Activated naive CD8-positive, alpha-beta T cell treated with anti-CD3 and anti-CD28 coated beads, Interleukin-2, amount 50 U/mL, for 24 hours (primary cell): ENCODE measurements at regions not wholly inside any gene's neighbourhood (a gene's known extent, or its start where the extent isn't known, plus 50 kb on each side); places are given as distances from the start of the nearest gene placed in this dataset.

Source experiments
- ATAC-seq: fragments of 150-1000 bp; cut with Tn5 transposase; one replicate; pipeline ENCODE4 v1.10.0; 2021
- DNase-seq: peaks from one replicate; pipeline ENCODE4 v3.0.0; 2021
- H3K27ac Mint-ChIP-seq: one replicate; pipeline ENCODE4 v1.8.0; 2021; ENCODE audit warnings: mild to moderate bottlenecking, mixed read lengths
- H3K27me3 Mint-ChIP-seq: one replicate; pipeline ENCODE4 v1.8.0; 2021; ENCODE audit warnings: mixed read lengths
- H3K36me3 Mint-ChIP-seq: one replicate; pipeline ENCODE4 v1.8.0; 2021; ENCODE audit warnings: low read depth, mixed read lengths
- H3K4me1 Mint-ChIP-seq: one replicate; pipeline ENCODE4 v1.8.0; 2021; ENCODE audit warnings: mixed read lengths
- H3K4me3 Mint-ChIP-seq: one replicate; pipeline ENCODE4 v1.8.0; 2021; ENCODE audit warnings: mild to moderate bottlenecking, moderate library complexity, mixed read lengths
- H3K9me3 Mint-ChIP-seq: one replicate; pipeline ENCODE4 v1.8.0; 2021; ENCODE audit warnings: mixed read lengths

DNA sequence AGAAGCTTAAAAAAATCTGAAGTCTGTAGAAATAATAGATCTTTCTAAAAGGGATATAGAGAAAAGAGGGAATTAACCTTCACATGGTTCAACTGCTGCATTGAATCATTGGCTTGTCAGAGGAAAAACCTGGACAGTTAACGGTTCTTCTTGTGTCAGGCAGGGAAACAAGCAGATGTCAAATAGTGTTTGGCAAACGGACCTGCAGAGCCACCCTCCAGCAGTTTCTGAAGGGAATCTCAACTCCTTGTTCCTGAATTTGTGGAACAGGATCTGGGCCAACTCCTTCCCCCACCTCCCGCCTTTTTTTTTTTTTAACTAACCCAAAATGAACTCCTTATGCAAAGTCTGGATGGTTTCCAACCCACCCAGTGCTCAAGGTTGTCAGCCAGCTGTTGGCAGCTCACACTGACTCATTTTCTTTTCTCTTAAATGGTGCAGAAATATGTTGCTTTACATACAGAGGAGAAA is 187.3 kb downstream of the CAND1 start:
- Mint-ChIP-seq H3K36me3 (peaks cover 4% of the 10 kb centered on the region), H3K27me3 (peaks cover 23% of the 10 kb centered on the region), H3K9me3 (peaks cover 11% of the 10 kb centered on the region), H3K4me3 (no peak overlapping the region), H3K4me1 (peaks cover 22% of the 10 kb centered on the region), H3K27ac (no peak overlapping the region)
- no peak for DNase-seq
- no peak for ATAC-seq

DNA sequence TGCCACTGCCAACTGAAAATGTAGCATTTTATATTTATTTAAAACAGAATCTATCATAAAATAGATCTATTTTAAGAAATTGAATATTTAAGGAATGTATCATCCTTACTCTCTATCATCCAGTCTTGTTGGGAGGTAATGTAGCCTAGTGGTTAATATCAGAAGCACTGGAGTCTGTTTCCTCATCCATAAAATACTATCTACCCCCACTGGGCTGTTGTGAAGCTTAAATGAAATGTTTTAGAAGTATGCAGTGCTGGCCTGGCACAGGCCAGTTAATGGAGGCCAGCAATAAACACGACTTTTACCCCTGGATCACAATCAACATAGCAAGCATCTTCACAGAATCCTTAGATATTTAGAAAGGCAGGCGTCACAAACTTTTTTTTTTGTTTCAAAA is 188.0 kb downstream of the CAND1 start:
- peaks cover 15% of the 10 kb centered on the region for H3K4me1 Mint-ChIP-seq
- peaks cover 4% of the 10 kb centered on the region for H3K36me3 Mint-ChIP-seq
- ATAC-seq, result no peak
- no peak for DNase-seq
- no peak overlapping the region for H3K4me3 Mint-ChIP-seq
- peaks cover 23% of the 10 kb centered on the region for H3K27me3 Mint-ChIP-seq
- H3K9me3 Mint-ChIP-seq, result peaks cover 6% of the 10 kb centered on the region
- H3K27ac Mint-ChIP-seq, result no peak overlapping the region

DNA sequence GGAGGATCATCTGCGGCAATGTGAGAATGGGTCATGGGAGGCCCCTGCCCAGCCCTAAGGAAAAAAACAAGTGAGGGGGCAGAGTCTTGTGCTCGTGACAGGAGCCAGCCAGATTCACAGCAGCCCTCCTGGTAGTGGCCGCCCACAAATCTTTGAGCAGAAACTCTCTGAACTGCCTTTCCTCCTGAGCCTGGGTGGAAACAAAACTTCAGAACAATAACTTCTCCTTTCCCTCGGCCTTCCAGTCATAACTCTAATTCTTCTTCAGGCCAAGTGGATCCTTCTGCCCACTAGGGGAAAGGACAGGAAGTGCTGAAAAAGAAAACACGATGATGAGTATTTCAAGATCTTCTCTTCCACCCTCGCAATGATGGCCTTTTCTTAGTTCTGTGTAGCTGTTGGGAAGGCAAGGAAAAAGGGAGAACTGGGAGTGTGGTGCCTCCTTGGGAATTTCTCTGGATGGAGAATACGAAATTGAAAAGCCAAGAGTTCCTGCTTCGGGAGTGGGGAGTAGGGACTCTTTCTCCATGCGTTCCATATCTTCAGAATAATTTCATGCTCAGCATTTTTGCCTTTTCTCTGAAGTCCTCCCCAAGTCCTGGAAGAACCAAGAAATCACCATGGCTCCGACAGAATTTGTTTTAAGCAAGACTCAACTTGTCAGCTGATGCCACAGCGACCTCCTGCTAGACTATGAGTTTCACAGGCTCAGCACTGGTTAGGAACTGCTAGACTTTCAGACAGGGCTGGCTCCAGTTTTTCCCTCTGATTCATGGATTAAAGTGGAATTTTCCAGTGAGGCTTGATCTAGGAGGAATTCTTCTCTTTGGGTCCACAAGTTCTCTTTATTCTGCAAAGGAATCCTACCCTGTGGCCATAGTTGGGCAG is 188.9 kb downstream of the CAND1 start:
- Mint-ChIP-seq H3K4me3 (no peak overlapping the region), H3K4me1 (peaks cover 6% of the 10 kb centered on the region), H3K27me3 (peaks cover 23% of the 10 kb centered on the region), H3K9me3 (peaks cover 2% of the 10 kb centered on the region), H3K27ac (no peak overlapping the region), H3K36me3 (peaks cover 2% of the 10 kb centered on the region)
- DNase-seq, result no peak
- ATAC-seq, result no peak

DNA sequence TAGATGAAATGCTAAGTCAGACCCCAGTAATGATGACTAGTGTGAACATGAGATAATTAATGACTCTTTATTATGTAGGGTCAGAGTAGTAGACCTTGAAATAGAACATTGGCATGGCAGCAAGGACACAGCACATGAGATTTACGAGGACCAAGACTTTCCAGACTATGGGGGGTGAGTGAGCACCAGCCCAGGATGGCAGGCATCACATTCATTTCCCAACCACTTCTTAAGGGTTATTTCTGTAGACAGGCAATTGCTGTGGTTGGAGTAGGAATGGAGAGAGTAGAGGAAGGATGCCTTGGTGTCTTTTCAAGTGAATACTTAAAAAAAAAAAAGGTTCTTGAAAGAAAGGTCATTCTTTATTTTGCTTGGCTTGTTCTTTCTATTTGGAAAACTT is 189.4 kb upstream of the DYRK2 start:
- Mint-ChIP-seq H3K4me1 (no peaks in the 10 kb centered on the region), H3K27me3 (peaks cover 23% of the 10 kb centered on the region), H3K36me3 (no peaks in the 10 kb centered on the region), H3K27ac (no peak overlapping the region), H3K4me3 (no peak overlapping the region), H3K9me3 (no peaks in the 10 kb centered on the region)
- no peak for ATAC-seq
- DNase-seq, result no peak

DNA sequence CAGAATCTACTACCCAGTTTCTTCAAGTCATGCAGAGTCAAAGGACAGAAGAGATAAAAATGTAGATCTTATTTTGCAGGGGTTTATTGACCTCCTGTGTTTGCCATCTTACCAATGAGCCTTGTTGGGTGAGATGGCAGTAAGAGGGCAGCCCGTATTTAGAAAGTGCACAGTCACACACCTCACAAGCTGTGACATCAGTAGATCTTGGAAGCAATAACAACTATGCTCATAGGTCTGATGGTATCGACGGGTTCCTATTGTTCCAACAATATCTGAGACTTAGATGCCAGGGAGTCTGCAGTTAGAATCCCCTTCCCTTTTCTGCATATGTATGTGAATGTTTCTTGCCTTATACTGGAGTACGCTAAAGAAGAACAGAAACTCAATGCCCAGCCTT is 189.0 kb upstream of the DYRK2 start:
- Mint-ChIP-seq H3K27ac (no peak overlapping the region), H3K9me3 (no peaks in the 10 kb centered on the region), H3K36me3 (no peaks in the 10 kb centered on the region), H3K4me1 (no peaks in the 10 kb centered on the region), H3K4me3 (no peak overlapping the region), H3K27me3 (peaks cover 19% of the 10 kb centered on the region)
- no peak for DNase-seq
- no peak for ATAC-seq

DNA sequence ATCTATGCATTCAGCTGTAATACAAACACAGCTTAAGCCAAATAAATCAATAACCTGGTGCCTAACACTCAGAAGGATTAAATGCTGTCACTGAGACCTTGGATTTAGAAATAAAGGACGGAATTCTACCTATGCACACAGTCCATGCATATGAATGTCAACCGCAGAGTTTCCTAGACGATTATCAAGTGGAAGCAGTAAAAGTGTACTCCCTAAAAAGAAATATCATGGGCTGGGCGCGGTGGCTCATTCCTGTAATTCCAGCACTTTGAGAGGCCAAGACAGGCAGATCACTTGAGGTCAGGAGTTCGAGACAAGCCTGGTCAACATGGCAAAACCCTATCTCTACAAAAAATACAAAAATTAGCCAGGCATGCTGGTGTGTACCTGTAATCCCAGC is 188.2 kb upstream of the DYRK2 start:
- no peak overlapping the region for H3K27ac Mint-ChIP-seq
- H3K27me3 Mint-ChIP-seq, result peaks cover 17% of the 10 kb centered on the region
- ATAC-seq (no peak), DNase-seq (no peak)
- no peak overlapping the region for H3K4me3 Mint-ChIP-seq
- no peaks in the 10 kb centered on the region for H3K36me3 Mint-ChIP-seq
- no peaks in the 10 kb centered on the region for H3K9me3 Mint-ChIP-seq
- H3K4me1 Mint-ChIP-seq, result no peaks in the 10 kb centered on the region

DNA sequence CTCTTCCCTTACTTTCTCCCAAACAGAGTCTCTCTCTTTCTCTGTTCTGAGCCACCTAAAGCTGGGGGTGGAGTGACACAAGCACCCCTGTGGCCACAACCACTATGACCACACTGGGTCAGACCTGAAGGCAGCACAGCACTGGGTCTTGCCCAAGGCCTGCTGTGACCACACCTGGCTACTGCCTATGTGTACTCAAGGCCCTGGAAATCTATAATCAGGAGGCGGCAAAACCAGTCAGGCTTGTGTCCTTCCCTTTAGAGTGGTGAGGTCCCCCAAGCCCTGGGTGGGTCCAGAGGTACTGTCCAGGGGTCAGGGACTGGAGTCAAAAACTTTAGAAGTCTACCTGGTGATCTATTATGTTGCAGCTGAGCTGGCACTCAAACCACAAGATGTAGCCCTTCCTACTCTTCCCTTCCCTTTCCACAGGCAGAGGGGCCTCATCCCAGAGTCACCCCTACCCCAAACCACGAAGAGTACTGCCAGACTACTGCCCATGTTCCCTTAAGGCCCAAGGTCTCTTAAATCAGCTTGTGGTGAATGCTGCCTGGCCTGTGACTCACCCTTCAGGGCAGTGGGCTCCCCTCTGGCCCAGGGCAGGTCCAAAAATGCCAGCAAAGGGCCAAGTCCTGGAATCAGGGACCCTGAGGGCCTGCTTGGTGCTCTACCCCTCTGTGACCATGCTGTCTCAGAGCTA is 179.8 kb upstream of the DYRK2 start:
- peaks cover 3% of the 10 kb centered on the region for H3K4me1 Mint-ChIP-seq
- ATAC-seq, result no peak
- H3K36me3 Mint-ChIP-seq, result peaks cover 2% of the 10 kb centered on the region
- H3K27ac Mint-ChIP-seq, result no peak overlapping the region
- DNase-seq, result no peak
- H3K4me3 Mint-ChIP-seq, result no peak overlapping the region
- no peaks in the 10 kb centered on the region for H3K27me3 Mint-ChIP-seq
- peaks cover 22% of the 10 kb centered on the region for H3K9me3 Mint-ChIP-seq

DNA sequence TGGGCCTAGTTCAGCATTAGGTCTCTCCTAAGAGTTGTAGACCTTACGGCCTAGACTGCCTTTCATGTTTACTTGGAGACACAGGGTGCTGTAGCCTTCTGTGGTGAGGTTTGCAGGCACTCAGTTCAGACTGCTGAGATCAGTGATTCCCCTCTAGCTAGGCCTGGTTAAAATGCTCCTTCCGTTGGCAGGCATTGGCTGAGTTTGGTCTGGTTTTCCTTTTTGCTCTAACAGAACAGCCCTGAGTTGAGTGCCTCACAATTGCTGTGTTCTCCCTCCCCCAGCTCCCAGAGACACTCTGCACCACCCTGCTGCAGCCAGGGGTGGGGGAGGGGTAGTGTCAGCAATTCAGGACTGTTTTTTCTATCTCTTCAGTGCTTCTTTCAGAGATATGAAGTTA is 178.9 kb upstream of the DYRK2 start:
- peaks cover 2% of the 10 kb centered on the region for H3K36me3 Mint-ChIP-seq
- H3K4me3 Mint-ChIP-seq, result no peak overlapping the region
- no peak for ATAC-seq
- H3K27me3 Mint-ChIP-seq, result no peaks in the 10 kb centered on the region
- no peak overlapping the region for H3K27ac Mint-ChIP-seq
- peaks cover 22% of the 10 kb centered on the region for H3K9me3 Mint-ChIP-seq
- DNase-seq, result no peak
- H3K4me1 Mint-ChIP-seq, result peaks cover 3% of the 10 kb centered on the region

DNA sequence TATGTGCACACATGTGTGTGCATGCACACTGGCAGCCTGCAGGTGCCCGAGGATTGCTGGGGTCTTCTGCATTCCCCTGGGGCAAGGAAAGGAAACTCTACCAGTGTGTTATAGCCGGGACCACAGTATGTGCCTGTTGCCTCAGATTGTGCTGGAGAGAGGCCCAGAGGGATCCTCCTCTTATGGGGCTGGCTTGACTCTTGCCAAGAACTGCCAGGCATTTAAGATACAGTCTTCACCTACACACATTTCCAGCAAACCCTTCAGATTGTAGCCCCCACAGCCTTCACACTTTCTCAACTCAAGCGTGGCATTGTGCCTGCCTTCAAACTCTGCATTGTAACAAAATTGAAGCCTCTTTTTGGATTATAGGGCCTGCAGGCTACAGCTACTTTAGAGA is 176.7 kb upstream of the DYRK2 start:
- Mint-ChIP-seq H3K9me3 (peaks cover 10% of the 10 kb centered on the region), H3K36me3 (peaks cover 2% of the 10 kb centered on the region), H3K27ac (no peak overlapping the region), H3K4me3 (no peak overlapping the region), H3K27me3 (no peaks in the 10 kb centered on the region), H3K4me1 (peaks cover 6% of the 10 kb centered on the region)
- no peak for ATAC-seq
- DNase-seq, result no peak

DNA sequence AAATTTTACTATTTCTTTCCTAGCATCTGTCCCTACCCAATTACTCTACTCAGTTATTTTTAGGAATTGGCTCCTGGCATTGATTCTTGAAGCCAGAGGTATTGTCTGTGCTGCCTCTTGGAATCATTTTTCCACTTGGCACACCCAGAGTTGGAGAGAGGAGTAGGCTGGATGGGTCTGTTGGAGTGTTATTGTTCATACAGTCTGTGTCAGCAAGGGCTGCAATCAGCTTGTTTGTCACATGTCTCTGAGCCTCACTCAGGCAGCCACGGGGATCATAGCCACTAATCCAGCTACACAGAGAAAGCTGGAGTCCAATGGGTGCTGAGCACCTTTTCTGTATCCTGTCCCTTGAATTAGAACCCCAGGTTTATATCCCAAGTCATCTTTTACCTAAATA is 176.0 kb upstream of the DYRK2 start:
- Mint-ChIP-seq H3K27me3 (no peaks in the 10 kb centered on the region), H3K27ac (no peak overlapping the region), H3K4me3 (no peak overlapping the region), H3K4me1 (peaks cover 6% of the 10 kb centered on the region), H3K36me3 (no peaks in the 10 kb centered on the region), H3K9me3 (peaks cover 2% of the 10 kb centered on the region)
- DNase-seq (no peak), ATAC-seq (no peak)

DNA sequence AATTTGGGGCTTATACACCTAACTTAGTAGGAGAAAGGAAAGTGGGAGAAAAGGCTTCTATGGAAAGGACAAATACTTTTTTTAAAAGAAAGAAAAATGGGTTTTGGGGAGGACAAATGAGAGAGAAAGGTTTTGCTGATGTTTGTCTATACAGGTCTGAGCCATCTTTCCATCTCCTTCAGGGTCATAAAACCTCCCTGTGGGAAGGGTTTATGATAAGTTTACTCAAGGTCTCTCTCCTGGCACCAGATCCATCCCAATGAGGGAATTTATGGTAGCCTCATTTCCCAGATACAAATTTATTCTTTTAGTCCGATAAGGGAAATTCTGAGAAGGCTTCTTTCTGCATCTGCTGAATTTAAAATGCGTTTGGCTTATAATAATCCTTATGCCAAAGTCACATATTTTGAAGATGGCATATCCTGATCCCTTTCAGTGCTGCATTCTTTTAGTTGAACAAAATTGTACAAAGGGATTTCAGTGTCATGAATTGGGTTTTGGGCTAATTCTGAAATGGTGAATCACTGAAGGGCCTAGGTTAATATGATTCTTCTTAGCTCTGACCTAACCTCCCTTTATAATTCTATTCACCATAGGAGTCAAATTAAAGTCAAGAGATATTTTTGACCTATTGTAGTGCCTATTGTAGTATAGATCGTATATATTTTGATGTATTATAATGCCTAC is 173.5 kb upstream of the DYRK2 start:
- Mint-ChIP-seq H3K9me3 (no peaks in the 10 kb centered on the region), H3K4me1 (peaks cover 3% of the 10 kb centered on the region), H3K27me3 (no peaks in the 10 kb centered on the region), H3K4me3 (no peak overlapping the region), H3K27ac (no peak overlapping the region), H3K36me3 (no peaks in the 10 kb centered on the region)
- ATAC-seq, result no peak
- DNase-seq, result no peak

DNA sequence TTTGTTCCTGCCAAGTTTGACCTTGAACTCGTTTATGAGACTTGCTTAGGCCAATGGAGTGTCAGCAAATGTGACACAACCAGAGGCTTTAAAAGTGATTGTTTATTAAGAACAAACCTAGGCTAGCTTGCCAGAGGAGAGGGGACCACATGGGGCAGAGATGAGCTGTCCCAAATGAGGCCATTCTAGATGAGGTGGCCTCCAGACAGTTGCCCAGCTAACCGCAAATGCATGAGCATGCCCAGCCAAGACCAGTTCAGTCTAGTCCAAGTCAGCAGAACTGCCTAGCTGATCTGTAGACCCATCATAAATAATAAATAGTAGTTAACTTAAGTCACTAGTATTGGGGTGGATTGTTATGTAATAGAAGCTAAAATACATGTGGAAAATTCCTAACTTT is 172.8 kb upstream of the DYRK2 start:
- peaks cover 3% of the 10 kb centered on the region for H3K4me1 Mint-ChIP-seq
- no peaks in the 10 kb centered on the region for H3K27me3 Mint-ChIP-seq
- no peak overlapping the region for H3K4me3 Mint-ChIP-seq
- no peaks in the 10 kb centered on the region for H3K9me3 Mint-ChIP-seq
- H3K27ac Mint-ChIP-seq, result no peak overlapping the region
- DNase-seq, result no peak
- no peak for ATAC-seq
- no peaks in the 10 kb centered on the region for H3K36me3 Mint-ChIP-seq

DNA sequence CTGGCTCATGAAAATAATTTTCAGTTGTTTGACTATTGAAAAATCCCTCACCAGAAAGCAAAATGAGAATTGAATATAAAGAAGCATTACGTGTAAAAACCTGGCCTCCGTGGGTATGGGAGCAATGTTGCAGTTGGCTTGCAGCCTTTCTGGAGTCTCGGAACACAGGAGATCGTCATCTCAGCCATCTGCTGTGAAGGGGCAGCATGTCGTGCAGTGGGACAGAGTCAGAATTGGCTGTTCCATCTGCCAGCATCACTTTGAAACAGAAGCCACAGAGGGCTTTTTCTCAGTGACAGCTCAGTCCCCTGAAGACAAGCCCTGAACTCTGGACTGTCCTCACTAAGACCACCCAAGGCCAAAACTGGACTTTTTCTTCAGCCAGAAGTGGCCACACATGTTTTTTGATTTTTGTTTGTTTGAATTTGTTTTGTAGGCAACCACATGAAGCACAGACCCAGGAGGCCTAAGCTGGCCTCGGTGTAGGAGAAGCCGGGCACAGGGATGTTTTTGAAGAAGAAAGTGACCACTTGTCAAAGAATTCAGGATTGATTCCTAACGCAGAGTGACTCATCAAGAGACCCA is 170.8 kb upstream of the DYRK2 start:
- Mint-ChIP-seq H3K27ac (no peak overlapping the region), H3K27me3 (no peaks in the 10 kb centered on the region), H3K9me3 (no peaks in the 10 kb centered on the region), H3K4me1 (peaks cover 10% of the 10 kb centered on the region), H3K36me3 (no peaks in the 10 kb centered on the region), H3K4me3 (no peak overlapping the region)
- no peak for ATAC-seq
- DNase-seq, result no peak

DNA sequence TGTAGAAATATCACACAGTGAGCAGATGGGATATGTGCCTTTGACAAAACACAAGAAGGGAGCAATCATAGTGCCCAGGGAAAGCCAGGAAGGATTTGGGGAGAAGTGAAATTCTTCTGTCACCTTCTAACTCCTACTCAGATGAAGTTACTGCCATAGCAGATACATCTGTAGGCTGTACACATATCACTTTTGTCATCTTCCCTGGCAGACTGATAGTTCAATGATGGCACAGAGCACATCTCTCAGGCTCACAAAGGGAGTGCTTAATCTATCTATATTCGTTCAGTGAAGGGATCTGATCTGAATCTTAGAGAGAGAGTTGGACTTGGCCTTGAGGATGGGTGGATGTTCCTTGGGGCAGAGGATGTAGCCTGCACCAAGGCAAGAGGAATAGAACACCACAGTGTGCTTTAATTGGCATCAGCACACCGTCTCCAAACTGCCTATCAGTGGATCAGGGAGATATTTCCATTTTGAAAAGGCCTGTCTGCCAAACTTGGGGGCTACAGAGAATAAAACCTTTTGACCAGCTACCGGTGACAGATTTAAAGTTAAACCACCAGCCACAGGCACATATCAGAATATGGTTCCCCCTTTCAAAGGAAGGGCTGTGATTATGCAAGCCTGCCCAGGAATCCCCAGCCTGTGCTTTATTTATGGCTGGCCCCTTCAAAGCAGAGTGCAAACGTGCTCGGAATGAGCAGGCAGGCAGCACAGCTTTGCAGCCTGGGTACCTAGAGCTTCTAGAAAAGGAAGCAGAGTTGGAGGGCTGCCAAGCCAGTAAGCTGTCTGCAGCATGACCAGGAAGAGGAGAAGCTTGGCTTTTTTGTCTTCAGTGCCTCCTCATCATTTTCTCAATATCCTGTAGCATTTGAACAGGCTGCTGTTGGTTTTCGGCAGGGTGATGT is 165.5 kb upstream of the DYRK2 start:
- ATAC-seq (peak; percentile 65), DNase-seq (peak; percentile 45)
- Mint-ChIP-seq H3K4me1 (peaks cover 39% of the 10 kb centered on the region), H3K9me3 (no peaks in the 10 kb centered on the region), H3K27ac (no peak overlapping the region), H3K4me3 (no peak overlapping the region), H3K36me3 (peaks cover 4% of the 10 kb centered on the region), H3K27me3 (no peaks in the 10 kb centered on the region)
